ENCODE measurements at regions not wholly inside any gene's neighbourhood (a gene's known extent, or its start where the extent isn't known, plus 50 kb on each side); places are given as distances from the start of the nearest gene placed in this dataset.

DNA sequence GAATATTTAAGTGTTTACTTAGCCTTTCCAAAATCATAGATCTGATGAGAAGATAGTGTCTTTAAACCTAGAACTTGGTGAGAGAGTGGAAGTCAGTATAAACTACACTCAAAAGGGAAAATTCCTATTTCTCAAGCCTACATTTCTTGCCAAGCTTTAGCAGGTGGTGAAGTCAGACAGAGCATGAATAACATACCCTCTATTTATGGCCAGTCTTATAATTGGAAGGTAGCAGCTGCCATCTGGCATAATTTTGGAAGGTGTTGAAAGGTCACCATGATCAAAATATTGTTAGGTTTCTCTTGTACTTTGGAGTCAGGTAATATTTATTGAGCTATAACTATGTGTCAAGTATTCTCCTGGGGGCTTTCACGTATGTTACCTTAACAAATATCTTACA is 729.3 kb upstream of the KIF2B start:
- ATAC-seq (no peak), DNase-seq (ENCODE audit: low read depth, low spot score) (no peak)
- no peaks in the 10 kb centered on the region for H4K20me1 ChIP-seq (ENCODE audit: insufficient read depth)
- H2AFZ ChIP-seq (ENCODE audit: low read depth, low read length, poor library complexity, severe bottlenecking) = no peak overlapping the region
- H3K79me2 ChIP-seq (ENCODE audit: insufficient read depth, low read length) = no peaks in the 10 kb centered on the region
- peaks cover 32 to 34% of the 10 kb centered on the region in 2 experiments; a peak in 2 of 4 replicates for H3K9me3 ChIP-seq (ENCODE audit: control insufficient read depth in 1 of 2, insufficient read depth in 1 of 2, low read depth in 1 of 2, low read length in 2 of 2)
- H3K36me3 ChIP-seq (ENCODE audit: control insufficient read depth in 1 of 2, insufficient read depth in 2 of 2, low read length in 2 of 2) = no peaks in the 10 kb centered on the region
- no peaks in the 10 kb centered on the region for H3K27me3 ChIP-seq (ENCODE audit: insufficient read depth, low read length)
- H3K9ac ChIP-seq (ENCODE audit: low read length) = no peak overlapping the region
- ChIA-PET CTCF (no interaction called here), POLR2A (no interaction called here), RAD21 (ENCODE audit: low non-redundant PET in 1 of 2, low total read pairs in 2 of 2, uncharacterized antibody in 2 of 2, unreplicated experiment in 2 of 2) (no interaction called here)
- BruUV-seq (replicated peaks) = no TSS peak
- H3K4me1 ChIP-seq (ENCODE audit: control insufficient read depth in 1 of 2, insufficient read depth in 2 of 2, low read length in 2 of 2) = no peaks in the 10 kb centered on the region
- no peaks in the 10 kb centered on the region for H3K9me2 ChIP-seq (ENCODE audit: insufficient read depth)
- intact Hi-C loops (cut with micrococcal nuclease) = no loop called here
- TF ChIP-seq SRF (IDR thresholded peaks at IDR 0.05; ENCODE audit: low read depth) (no peak), TCF7L2 (IDR thresholded peaks at IDR 0.05; ENCODE audit: borderline replicate concordance, extremely low read depth, insufficient read depth, insufficient read length) (no peak), JUND (IDR thresholded peaks at IDR 0.05) (no peak), FOSL1 (IDR thresholded peaks at IDR 0.05; ENCODE audit: low read depth) (no peak), ZNF274 (IDR thresholded peaks at IDR 0.05; ENCODE audit: low read depth, low read length) (no peak), CEBPB (IDR thresholded peaks at IDR 0.05; ENCODE audit: low read depth) (no peak), SIN3A (IDR thresholded peaks at IDR 0.05; ENCODE audit: low read depth) (no peak), RAD21 (IDR thresholded peaks at IDR 0.05; ENCODE audit: low read depth) (no peak), EZH2phosphoT487 (IDR thresholded peaks at IDR 0.05; ENCODE audit: borderline replicate concordance) (no peak)
- H3K4me3 ChIP-seq (replicated peaks in 1 of 2; ENCODE audit: low read depth in 1 of 2, low read length in 2 of 2) = no peak overlapping the region
- no peak overlapping the region for H3K27ac ChIP-seq (ENCODE audit: low read depth, low read length)
- no peak overlapping the region for H3K4me2 ChIP-seq (ENCODE audit: low read length)

DNA sequence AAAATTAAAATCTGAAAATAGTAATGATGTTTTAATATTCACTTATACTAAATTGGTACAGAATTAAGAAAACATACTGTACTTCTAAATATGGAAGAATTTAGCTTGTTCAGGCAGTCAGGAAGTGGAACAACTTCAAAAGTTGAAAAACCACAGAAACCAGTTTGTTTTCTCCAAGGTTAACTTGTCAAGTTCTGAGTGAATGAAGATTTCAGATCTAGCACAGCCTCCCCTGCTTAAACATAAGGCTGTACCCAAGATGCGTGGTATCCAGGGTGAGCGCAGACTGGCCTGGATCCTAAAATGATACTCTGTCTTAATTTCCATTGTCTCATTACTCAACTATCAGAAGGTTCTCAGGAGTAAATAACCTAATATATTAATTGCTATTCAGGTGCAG is 730.7 kb upstream of the KIF2B start:
- Histone ChIP-seq H3K36me3 (ENCODE audit: control insufficient read depth in 1 of 2, insufficient read depth in 2 of 2, low read length in 2 of 2) (no peaks in the 10 kb centered on the region), H3K4me1 (ENCODE audit: control insufficient read depth in 1 of 2, insufficient read depth in 2 of 2, low read length in 2 of 2) (no peaks in the 10 kb centered on the region)
- TF ChIP-seq ZNF274 (IDR thresholded peaks at IDR 0.05; ENCODE audit: low read depth, low read length) (no peak), ELF1 (IDR thresholded peaks at IDR 0.05; ENCODE audit: borderline replicate concordance, low read depth) (no peak), SRF (IDR thresholded peaks at IDR 0.05; ENCODE audit: low read depth) (no peak), POLR2A (IDR thresholded peaks at IDR 0.05; ENCODE audit: borderline replicate concordance, extremely low read depth, insufficient read depth, insufficient read length) (no peak), FOSL1 (IDR thresholded peaks at IDR 0.05; ENCODE audit: low read depth) (no peak), EGR1 (IDR thresholded peaks at IDR 0.05; ENCODE audit: low read depth) (no peak), EZH2phosphoT487 (IDR thresholded peaks at IDR 0.05; ENCODE audit: borderline replicate concordance) (no peak), EZH2 (IDR thresholded peaks at IDR 0.05) (no peak), RAD21 (IDR thresholded peaks at IDR 0.05; ENCODE audit: low read depth) (no peak), POLR2AphosphoS5 (IDR thresholded peaks at IDR 0.05; ENCODE audit: low read depth, low read length) (no peak), ZFX (IDR thresholded peaks at IDR 0.05) (no peak), TCF7L2 (IDR thresholded peaks at IDR 0.05; ENCODE audit: borderline replicate concordance, extremely low read depth, insufficient read depth, insufficient read length) (no peak), JUND (IDR thresholded peaks at IDR 0.05) (no peak)
- TF ChIP-seq, protein P1, sequence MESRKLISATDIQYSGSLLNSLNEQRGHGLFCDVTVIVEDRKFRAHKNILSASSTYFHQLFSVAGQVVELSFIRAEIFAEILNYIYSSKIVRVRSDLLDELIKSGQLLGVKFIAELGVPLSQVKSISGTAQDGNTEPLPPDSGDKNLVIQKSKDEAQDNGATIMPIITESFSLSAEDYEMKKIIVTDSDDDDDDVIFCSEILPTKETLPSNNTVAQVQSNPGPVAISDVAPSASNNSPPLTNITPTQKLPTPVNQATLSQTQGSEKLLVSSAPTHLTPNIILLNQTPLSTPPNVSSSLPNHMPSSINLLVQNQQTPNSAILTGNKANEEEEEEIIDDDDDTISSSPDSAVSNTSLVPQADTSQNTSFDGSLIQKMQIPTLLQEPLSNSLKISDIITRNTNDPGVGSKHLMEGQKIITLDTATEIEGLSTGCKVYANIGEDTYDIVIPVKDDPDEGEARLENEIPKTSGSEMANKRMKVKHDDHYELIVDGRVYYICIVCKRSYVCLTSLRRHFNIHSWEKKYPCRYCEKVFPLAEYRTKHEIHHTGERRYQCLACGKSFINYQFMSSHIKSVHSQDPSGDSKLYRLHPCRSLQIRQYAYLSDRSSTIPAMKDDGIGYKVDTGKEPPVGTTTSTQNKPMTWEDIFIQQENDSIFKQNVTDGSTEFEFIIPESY (IDR thresholded peaks at IDR 0.05; ENCODE audit: extremely low read depth, insufficient replicate concordance, low read length) = no peak
- TF ChIP-seq, protein P2, sequence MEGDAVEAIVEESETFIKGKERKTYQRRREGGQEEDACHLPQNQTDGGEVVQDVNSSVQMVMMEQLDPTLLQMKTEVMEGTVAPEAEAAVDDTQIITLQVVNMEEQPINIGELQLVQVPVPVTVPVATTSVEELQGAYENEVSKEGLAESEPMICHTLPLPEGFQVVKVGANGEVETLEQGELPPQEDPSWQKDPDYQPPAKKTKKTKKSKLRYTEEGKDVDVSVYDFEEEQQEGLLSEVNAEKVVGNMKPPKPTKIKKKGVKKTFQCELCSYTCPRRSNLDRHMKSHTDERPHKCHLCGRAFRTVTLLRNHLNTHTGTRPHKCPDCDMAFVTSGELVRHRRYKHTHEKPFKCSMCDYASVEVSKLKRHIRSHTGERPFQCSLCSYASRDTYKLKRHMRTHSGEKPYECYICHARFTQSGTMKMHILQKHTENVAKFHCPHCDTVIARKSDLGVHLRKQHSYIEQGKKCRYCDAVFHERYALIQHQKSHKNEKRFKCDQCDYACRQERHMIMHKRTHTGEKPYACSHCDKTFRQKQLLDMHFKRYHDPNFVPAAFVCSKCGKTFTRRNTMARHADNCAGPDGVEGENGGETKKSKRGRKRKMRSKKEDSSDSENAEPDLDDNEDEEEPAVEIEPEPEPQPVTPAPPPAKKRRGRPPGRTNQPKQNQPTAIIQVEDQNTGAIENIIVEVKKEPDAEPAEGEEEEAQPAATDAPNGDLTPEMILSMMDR (IDR thresholded peaks at IDR 0.05 in 2 of 3, conservative IDR thresholded peaks at IDR 0.05 in 1 of 3; ENCODE audit: borderline replicate concordance in 1 of 3, insufficient read depth in 1 of 3, low read depth in 2 of 3, low read length in 2 of 3) = no peak

More for the DNA sequence above, 730.7 kb upstream of the KIF2B start:
- Histone ChIP-seq H3K9me2 (ENCODE audit: insufficient read depth) (no peaks in the 10 kb centered on the region), H3K27ac (ENCODE audit: low read depth, low read length) (no peak overlapping the region), H3K4me2 (ENCODE audit: low read length) (no peak overlapping the region), H3K9me3 (ENCODE audit: control insufficient read depth in 1 of 2, insufficient read depth in 1 of 2, low read depth in 1 of 2, low read length in 2 of 2) (peaks cover 28 to 39% of the 10 kb centered on the region in 2 experiments; a peak in 2 of 4 replicates), H3K4me3 (replicated peaks in 1 of 2; ENCODE audit: low read depth in 1 of 2, low read length in 2 of 2) (no peak overlapping the region), H3K79me2 (ENCODE audit: insufficient read depth, low read length) (no peaks in the 10 kb centered on the region), H3K9ac (ENCODE audit: low read length) (no peak overlapping the region), H3K27me3 (ENCODE audit: insufficient read depth, low read length) (no peaks in the 10 kb centered on the region), H2AFZ (ENCODE audit: low read depth, low read length, poor library complexity, severe bottlenecking) (no peak overlapping the region), H4K20me1 (ENCODE audit: insufficient read depth) (no peaks in the 10 kb centered on the region)
- ATAC-seq = no peak
- ChIA-PET RAD21 (ENCODE audit: low non-redundant PET in 1 of 2, low total read pairs in 2 of 2, uncharacterized antibody in 2 of 2, unreplicated experiment in 2 of 2) (no interaction called here), POLR2A (no interaction called here), CTCF (no interaction called here)
- intact Hi-C loops (cut with micrococcal nuclease) = no loop called here
- no peak for DNase-seq (ENCODE audit: low read depth, low spot score)
- no TSS peak for BruUV-seq (replicated peaks)

All from HCT116 (cell line).